ENCODE measurements at regions not wholly inside any gene's neighbourhood (a gene's known extent, or its start where the extent isn't known, plus 50 kb on each side); places are given as distances from the start of the nearest gene placed in this dataset.

DNA sequence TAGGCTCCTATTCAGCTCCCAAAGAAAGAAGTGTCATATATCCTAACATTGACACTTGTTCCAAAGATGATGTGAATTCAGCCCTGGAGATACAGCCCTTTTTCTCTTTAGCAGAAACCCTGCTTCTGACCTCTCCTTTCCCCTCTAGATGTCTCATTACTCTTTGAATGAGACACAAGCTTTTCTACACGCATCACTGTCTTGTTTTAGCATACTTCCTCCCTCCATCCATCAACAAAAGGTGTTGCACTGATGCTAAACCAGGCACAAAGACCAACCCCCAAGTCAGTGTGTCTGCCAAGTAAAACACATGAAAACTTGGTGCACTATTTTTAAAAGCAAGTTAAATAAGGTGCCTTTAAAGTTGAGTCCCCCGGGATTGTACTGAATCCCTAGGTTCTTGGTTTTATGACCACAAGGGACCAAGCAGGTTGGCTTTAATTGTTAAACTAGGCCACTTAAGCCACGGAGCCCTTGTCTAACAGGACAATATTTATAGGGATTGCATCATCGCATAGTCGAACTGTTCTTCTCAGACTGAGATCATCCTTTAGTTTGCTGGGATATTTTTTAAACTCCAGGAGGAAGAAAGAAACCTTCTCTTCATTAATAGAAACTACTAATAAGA lies 101.0 kb upstream of the GUCA2B start:
- H3K36me3 ChIP-seq, result no peaks in the 10 kb centered on the region
- H3K27me3 ChIP-seq, result no peaks in the 10 kb centered on the region
- H3K4me1 ChIP-seq, result no peaks in the 10 kb centered on the region
- H3K4me3 ChIP-seq, result no peak overlapping the region
- no peak for DNase-seq (ENCODE audit: low spot score in 2 of 2)
- H3K9me3 ChIP-seq, result no peaks in the 10 kb centered on the region
- intact Hi-C loops (cut with DNase I; ENCODE audit: low total_unique reads), result no loop called here
- TF ChIP-seq POLR2A (IDR thresholded peaks at IDR 0.05), result no peak
- no peak for TF ChIP-seq POLR2AphosphoS5 (IDR thresholded peaks at IDR 0.05)
- TF ChIP-seq, protein P1, sequence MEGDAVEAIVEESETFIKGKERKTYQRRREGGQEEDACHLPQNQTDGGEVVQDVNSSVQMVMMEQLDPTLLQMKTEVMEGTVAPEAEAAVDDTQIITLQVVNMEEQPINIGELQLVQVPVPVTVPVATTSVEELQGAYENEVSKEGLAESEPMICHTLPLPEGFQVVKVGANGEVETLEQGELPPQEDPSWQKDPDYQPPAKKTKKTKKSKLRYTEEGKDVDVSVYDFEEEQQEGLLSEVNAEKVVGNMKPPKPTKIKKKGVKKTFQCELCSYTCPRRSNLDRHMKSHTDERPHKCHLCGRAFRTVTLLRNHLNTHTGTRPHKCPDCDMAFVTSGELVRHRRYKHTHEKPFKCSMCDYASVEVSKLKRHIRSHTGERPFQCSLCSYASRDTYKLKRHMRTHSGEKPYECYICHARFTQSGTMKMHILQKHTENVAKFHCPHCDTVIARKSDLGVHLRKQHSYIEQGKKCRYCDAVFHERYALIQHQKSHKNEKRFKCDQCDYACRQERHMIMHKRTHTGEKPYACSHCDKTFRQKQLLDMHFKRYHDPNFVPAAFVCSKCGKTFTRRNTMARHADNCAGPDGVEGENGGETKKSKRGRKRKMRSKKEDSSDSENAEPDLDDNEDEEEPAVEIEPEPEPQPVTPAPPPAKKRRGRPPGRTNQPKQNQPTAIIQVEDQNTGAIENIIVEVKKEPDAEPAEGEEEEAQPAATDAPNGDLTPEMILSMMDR (IDR thresholded peaks at IDR 0.05), result no peak
- H3K27ac ChIP-seq, result no peak overlapping the region

DNA sequence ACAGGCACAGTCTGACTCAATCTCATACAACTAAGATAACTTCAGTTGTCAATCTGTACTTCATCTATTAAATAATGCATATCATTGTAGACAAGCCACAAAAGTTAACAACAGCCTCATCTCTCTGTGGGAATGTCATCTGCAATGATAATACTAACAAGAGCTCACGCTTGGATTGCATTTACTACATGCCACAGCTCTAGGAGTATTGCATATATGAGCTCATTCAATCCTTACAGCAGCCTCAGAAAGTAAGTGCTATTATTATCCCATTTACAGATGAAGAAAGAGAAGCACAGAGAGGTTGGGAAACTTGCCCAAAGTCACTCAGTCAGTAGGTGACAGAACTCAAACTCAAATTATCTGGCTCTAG lies 105.7 kb upstream of the GUCA2B start:
- TF ChIP-seq POLR2AphosphoS5 (IDR thresholded peaks at IDR 0.05) (no peak), POLR2A (IDR thresholded peaks at IDR 0.05) (no peak)
- TF ChIP-seq, protein P1 (IDR thresholded peaks at IDR 0.05), result no peak
- H3K4me1 ChIP-seq, result no peaks in the 10 kb centered on the region
- intact Hi-C loops (cut with DNase I; ENCODE audit: low total_unique reads), result loop anchor here (5.0 kb wide), 1 partner anchor 1040 kb away; no protein-coding TSS in a partner anchor

GRCh38 chr1:42046761-42047507 lies 106.3 kb upstream of the GUCA2B start:
- no peak overlapping the region for H3K4me3 ChIP-seq

More for the DNA sequence above, 105.7 kb upstream of the GUCA2B start:
- Histone ChIP-seq H3K36me3 (no peaks in the 10 kb centered on the region), H3K9me3 (no peaks in the 10 kb centered on the region), H3K27ac (no peak overlapping the region), H3K4me3 (no peak overlapping the region), H3K27me3 (no peaks in the 10 kb centered on the region)
- no peak for DNase-seq (ENCODE audit: low spot score in 2 of 2)

GRCh38 chr1:42044346-42044745 lies 108.9 kb upstream of the GUCA2B start:
- TF ChIP-seq POLR2A (IDR thresholded peaks at IDR 0.05), result no peak
- TF ChIP-seq POLR2AphosphoS5 (IDR thresholded peaks at IDR 0.05), result no peak
- TF ChIP-seq, protein P1 (IDR thresholded peaks at IDR 0.05), result no peak
- Histone ChIP-seq H3K36me3 (no peaks in the 10 kb centered on the region), H3K27me3 (no peaks in the 10 kb centered on the region), H3K9me3 (no peaks in the 10 kb centered on the region), H3K4me1 (no peaks in the 10 kb centered on the region), H3K27ac (no peak overlapping the region), H3K4me3 (no peak overlapping the region)
- intact Hi-C loops (cut with DNase I; ENCODE audit: low total_unique reads), result no loop called here
- DNase-seq (ENCODE audit: low spot score in 2 of 2), result no peak

More at GRCh38 chr1:42046761-42047507, 106.3 kb upstream of the GUCA2B start:
- H3K27me3 ChIP-seq, result no peaks in the 10 kb centered on the region
- no peaks in the 10 kb centered on the region for H3K4me1 ChIP-seq
- no peak for DNase-seq (ENCODE audit: low spot score in 2 of 2)
- intact Hi-C loops (cut with DNase I; ENCODE audit: low total_unique reads), result loop anchor here (5.0 kb wide), 1 partner anchor 1040 kb away; no protein-coding TSS in a partner anchor
- H3K9me3 ChIP-seq, result no peaks in the 10 kb centered on the region
- TF ChIP-seq, protein P1 (IDR thresholded peaks at IDR 0.05), result no peak
- TF ChIP-seq POLR2A (IDR thresholded peaks at IDR 0.05) (no peak), POLR2AphosphoS5 (IDR thresholded peaks at IDR 0.05) (no peak)
- no peaks in the 10 kb centered on the region for H3K36me3 ChIP-seq
- H3K27ac ChIP-seq, result no peak overlapping the region

DNA sequence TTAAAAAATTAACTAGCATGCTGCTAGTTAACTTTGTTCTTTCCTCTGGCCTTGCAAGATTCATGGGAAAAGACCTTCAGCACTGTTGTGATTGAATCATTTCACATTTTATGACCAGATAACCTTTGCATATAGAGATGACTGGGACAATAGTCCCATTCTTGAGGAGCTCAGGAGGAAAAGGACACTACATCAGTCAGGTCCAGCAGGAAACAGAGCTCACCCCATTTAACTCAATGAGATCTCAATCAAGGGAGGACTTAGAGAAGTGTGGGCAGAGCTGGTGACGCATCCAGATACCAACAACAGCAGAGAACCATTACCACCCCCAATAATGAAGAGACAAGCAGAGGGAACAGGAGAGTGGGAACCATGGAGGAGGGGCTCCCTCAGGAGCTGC lies 109.4 kb upstream of the GUCA2B start:
- DNase-seq (ENCODE audit: low spot score in 2 of 2), result no peak
- Histone ChIP-seq H3K27me3 (no peaks in the 10 kb centered on the region), H3K27ac (no peak overlapping the region), H3K9me3 (no peaks in the 10 kb centered on the region), H3K4me1 (no peaks in the 10 kb centered on the region), H3K36me3 (no peaks in the 10 kb centered on the region), H3K4me3 (no peak overlapping the region)
- intact Hi-C loops (cut with DNase I; ENCODE audit: low total_unique reads), result no loop called here
- no peak for TF ChIP-seq POLR2AphosphoS5 (IDR thresholded peaks at IDR 0.05)
- TF ChIP-seq POLR2A (IDR thresholded peaks at IDR 0.05), result no peak
- TF ChIP-seq, protein P1 (IDR thresholded peaks at IDR 0.05), result no peak
